Activated naive CD8-positive, alpha-beta T cell treated with anti-CD3 and anti-CD28 coated beads, Interleukin-2, amount 50 U/mL, for 24 hours (primary cell): ENCODE measurements at regions not wholly inside any gene's neighbourhood (a gene's known extent, or its start where the extent isn't known, plus 50 kb on each side); places are given as distances from the start of the nearest gene placed in this dataset.

ENCODE experiments used
- ATAC-seq: fragments of 150-1000 bp; cut with Tn5 transposase; one replicate; pipeline ENCODE4 v1.10.0; 2021
- DNase-seq: peaks from one replicate; pipeline ENCODE4 v3.0.0; 2021
- H3K27ac Mint-ChIP-seq: one replicate; pipeline ENCODE4 v1.8.0; 2021; ENCODE audit warnings: mild to moderate bottlenecking, mixed read lengths
- H3K27me3 Mint-ChIP-seq: one replicate; pipeline ENCODE4 v1.8.0; 2021; ENCODE audit warnings: mixed read lengths
- H3K36me3 Mint-ChIP-seq: one replicate; pipeline ENCODE4 v1.8.0; 2021; ENCODE audit warnings: low read depth, mixed read lengths
- H3K4me1 Mint-ChIP-seq: one replicate; pipeline ENCODE4 v1.8.0; 2021; ENCODE audit warnings: mixed read lengths
- H3K4me3 Mint-ChIP-seq: one replicate; pipeline ENCODE4 v1.8.0; 2021; ENCODE audit warnings: mild to moderate bottlenecking, moderate library complexity, mixed read lengths
- H3K9me3 Mint-ChIP-seq: one replicate; pipeline ENCODE4 v1.8.0; 2021; ENCODE audit warnings: mixed read lengths

DNA sequence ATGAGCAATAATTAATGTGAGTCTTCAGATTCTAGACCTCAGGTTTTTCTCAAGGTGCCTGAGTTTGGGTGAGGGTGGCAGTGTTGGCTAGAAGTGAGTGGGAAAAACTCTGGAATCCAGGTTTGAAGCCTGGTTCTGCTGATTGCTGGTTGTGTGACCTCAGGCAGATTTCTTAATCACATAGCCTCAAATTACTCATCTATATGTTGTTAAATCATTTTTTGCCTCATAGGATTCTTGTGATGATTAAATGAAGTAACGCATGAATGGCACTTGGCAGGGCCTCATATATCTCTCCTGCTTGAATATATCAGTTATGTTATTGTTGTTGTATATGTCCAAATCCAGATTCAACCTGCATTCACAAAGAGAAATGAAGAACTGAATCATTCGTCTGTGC is 60.5 kb downstream of the NR2F2 start:
- ATAC-seq = no peak
- Mint-ChIP-seq H3K4me1 (no peaks in the 10 kb centered on the region), H3K9me3 (no peaks in the 10 kb centered on the region), H3K27me3 (peaks cover 9% of the 10 kb centered on the region), H3K4me3 (no peak overlapping the region), H3K36me3 (no peaks in the 10 kb centered on the region), H3K27ac (no peak overlapping the region)
- DNase-seq = no peak

- Mint-ChIP-seq H3K9me3 (no peaks in the 10 kb centered on the region), H3K36me3 (no peaks in the 10 kb centered on the region), H3K4me1 (no peaks in the 10 kb centered on the region), H3K4me3 (no peak overlapping the region), H3K27ac (no peak overlapping the region), H3K27me3 (peaks cover 9% of the 10 kb centered on the region)
- no peak for ATAC-seq
- no peak for DNase-seq
These were observed 62.1 kb downstream of the NR2F2 start for GRCh38 chr15:96392380-96393208.

DNA sequence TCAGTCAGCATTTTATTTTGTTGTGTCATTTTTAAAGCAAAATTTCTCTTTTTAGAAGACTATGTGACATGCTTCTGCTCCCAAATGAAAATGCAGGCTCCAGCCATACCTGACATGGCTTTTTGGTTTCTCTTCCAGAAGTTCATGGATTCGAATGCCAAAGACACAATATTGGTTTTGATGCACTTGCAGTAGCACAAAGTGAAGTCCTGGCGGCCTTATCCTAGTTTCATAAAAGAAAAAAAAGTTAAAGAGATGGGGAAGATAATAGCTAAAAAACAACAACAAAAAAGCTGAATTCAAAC is 62.7 kb downstream of the NR2F2 start:
- Mint-ChIP-seq H3K27me3 (peaks cover 9% of the 10 kb centered on the region), H3K36me3 (no peaks in the 10 kb centered on the region), H3K4me1 (no peaks in the 10 kb centered on the region), H3K27ac (no peak overlapping the region), H3K9me3 (no peaks in the 10 kb centered on the region), H3K4me3 (no peak overlapping the region)
- ATAC-seq (no peak), DNase-seq (no peak)

GRCh38 chr15:96395687-96396086 is 65.2 kb downstream of the NR2F2 start:
- no peaks in the 10 kb centered on the region for H3K4me1 Mint-ChIP-seq
- H3K36me3 Mint-ChIP-seq = no peaks in the 10 kb centered on the region
- peaks cover 9% of the 10 kb centered on the region for H3K27me3 Mint-ChIP-seq
- no peak overlapping the region for H3K4me3 Mint-ChIP-seq
- no peak for ATAC-seq
- H3K27ac Mint-ChIP-seq = no peak overlapping the region
- no peak for DNase-seq
- H3K9me3 Mint-ChIP-seq = no peaks in the 10 kb centered on the region

GRCh38 chr15:96398776-96399175 is 68.3 kb downstream of the NR2F2 start:
- no peak overlapping the region for H3K4me3 Mint-ChIP-seq

GRCh38 chr15:96402403-96402802 is 71.9 kb downstream of the NR2F2 start:
- Mint-ChIP-seq H3K27me3 (peaks cover 26% of the 10 kb centered on the region), H3K36me3 (no peaks in the 10 kb centered on the region), H3K27ac (no peak overlapping the region)

More at GRCh38 chr15:96398776-96399175, 68.3 kb downstream of the NR2F2 start:
- no peaks in the 10 kb centered on the region for H3K36me3 Mint-ChIP-seq
- no peak overlapping the region for H3K27ac Mint-ChIP-seq
- no peaks in the 10 kb centered on the region for H3K9me3 Mint-ChIP-seq
- ATAC-seq (no peak), DNase-seq (no peak)
- no peaks in the 10 kb centered on the region for H3K4me1 Mint-ChIP-seq
- H3K27me3 Mint-ChIP-seq = peaks cover 13% of the 10 kb centered on the region

GRCh38 chr15:96403071-96403470 is 72.6 kb downstream of the NR2F2 start:
- Mint-ChIP-seq H3K36me3 (no peaks in the 10 kb centered on the region), H3K4me1 (no peaks in the 10 kb centered on the region), H3K4me3 (no peak overlapping the region), H3K9me3 (no peaks in the 10 kb centered on the region), H3K27me3 (peaks cover 31% of the 10 kb centered on the region), H3K27ac (no peak overlapping the region)
- DNase-seq = no peak
- ATAC-seq = no peak

More at GRCh38 chr15:96402403-96402802, 71.9 kb downstream of the NR2F2 start:
- ATAC-seq (no peak), DNase-seq (no peak)
- Mint-ChIP-seq H3K4me3 (no peak overlapping the region), H3K9me3 (no peaks in the 10 kb centered on the region), H3K4me1 (no peaks in the 10 kb centered on the region)

- Mint-ChIP-seq H3K27ac (no peak overlapping the region), H3K4me1 (no peaks in the 10 kb centered on the region), H3K9me3 (no peaks in the 10 kb centered on the region), H3K4me3 (no peak overlapping the region), H3K27me3 (peaks cover 35% of the 10 kb centered on the region), H3K36me3 (no peaks in the 10 kb centered on the region)
- DNase-seq (no peak), ATAC-seq (no peak)
These were observed 73.4 kb downstream of the NR2F2 start for GRCh38 chr15:96403932-96404331.

GRCh38 chr15:96404560-96404959 is 74.1 kb downstream of the NR2F2 start:
- H3K36me3 Mint-ChIP-seq = peaks cover 1% of the 10 kb centered on the region
- no peak for DNase-seq
- peaks cover 40% of the 10 kb centered on the region for H3K27me3 Mint-ChIP-seq
- H3K4me1 Mint-ChIP-seq = peaks cover 1% of the 10 kb centered on the region
- H3K27ac Mint-ChIP-seq = no peak overlapping the region
- no peak overlapping the region for H3K4me3 Mint-ChIP-seq
- H3K9me3 Mint-ChIP-seq = no peaks in the 10 kb centered on the region
- no peak for ATAC-seq

GRCh38 chr15:96406291-96406690 is 75.8 kb downstream of the NR2F2 start:
- peaks cover 56% of the 10 kb centered on the region for H3K27me3 Mint-ChIP-seq
- no peak for DNase-seq
- H3K36me3 Mint-ChIP-seq = peaks cover 1% of the 10 kb centered on the region
- ATAC-seq = no peak
- no peak overlapping the region for H3K4me3 Mint-ChIP-seq
- H3K9me3 Mint-ChIP-seq = no peaks in the 10 kb centered on the region
- peaks cover 1% of the 10 kb centered on the region for H3K4me1 Mint-ChIP-seq
- no peak overlapping the region for H3K27ac Mint-ChIP-seq

- Mint-ChIP-seq H3K27ac (no peak overlapping the region), H3K4me3 (no peak overlapping the region), H3K9me3 (no peaks in the 10 kb centered on the region), H3K4me1 (peaks cover 1% of the 10 kb centered on the region), H3K36me3 (peaks cover 1% of the 10 kb centered on the region), H3K27me3 (peaks cover 60% of the 10 kb centered on the region)
- DNase-seq = no peak
- ATAC-seq = no peak
These were observed 76.2 kb downstream of the NR2F2 start for GRCh38 chr15:96406701-96407100.

DNA sequence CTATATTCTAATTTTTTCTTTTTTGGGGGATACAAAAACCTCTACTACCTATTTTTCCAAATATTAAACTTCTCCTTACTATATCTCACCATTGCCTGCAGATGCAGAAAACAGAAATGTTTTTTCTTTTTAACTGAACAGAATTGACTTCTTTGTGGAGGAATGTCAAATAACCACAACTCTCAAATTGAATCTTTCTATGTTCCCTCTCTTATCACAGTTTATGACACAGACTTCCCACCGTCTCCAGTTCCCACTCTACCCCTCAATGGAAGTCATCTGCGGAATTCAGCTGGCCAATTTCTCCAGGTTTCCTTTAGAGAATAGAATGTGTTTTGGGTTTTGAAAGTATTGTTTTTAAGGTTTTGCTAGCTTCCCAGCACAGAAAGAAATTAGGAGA is 77.0 kb downstream of the NR2F2 start:
- Mint-ChIP-seq H3K4me3 (no peak overlapping the region), H3K36me3 (peaks cover 1% of the 10 kb centered on the region), H3K4me1 (peaks cover 1% of the 10 kb centered on the region), H3K27ac (no peak overlapping the region), H3K27me3 (peaks cover 63% of the 10 kb centered on the region), H3K9me3 (no peaks in the 10 kb centered on the region)
- ATAC-seq (no peak), DNase-seq (no peak)

DNA sequence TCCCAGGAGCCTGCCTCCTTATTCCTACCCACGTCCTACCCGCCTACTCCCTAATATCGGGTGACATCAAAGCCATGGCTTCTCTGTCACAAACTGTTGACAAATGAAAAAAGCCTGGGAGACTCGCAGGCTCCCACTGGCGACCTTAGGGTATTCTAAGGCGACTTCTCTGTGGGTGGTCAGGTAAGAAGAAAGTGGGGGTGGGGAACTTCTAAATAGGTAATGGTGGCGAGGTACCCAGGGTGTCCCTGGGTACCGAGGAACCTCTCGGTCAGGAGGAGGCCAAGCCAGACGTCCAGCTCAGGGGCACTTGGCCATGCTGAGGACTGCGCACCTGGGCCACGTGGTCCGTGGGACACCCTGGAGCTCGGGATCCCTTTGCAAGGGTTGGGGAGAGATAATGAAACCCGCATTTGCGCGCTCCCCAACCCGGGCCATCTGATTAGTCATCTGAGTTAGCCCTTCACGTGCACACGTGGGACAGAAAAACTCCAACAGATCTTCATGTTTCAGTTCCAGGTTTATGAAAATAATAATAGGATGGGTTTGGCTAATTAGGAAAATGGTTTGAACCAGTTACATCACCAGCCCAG is 78.2 kb downstream of the NR2F2 start:
- Mint-ChIP-seq H3K27ac (no peak overlapping the region), H3K4me1 (peaks cover 1% of the 10 kb centered on the region), H3K9me3 (no peaks in the 10 kb centered on the region), H3K4me3 (no peak overlapping the region), H3K36me3 (peaks cover 1% of the 10 kb centered on the region), H3K27me3 (peaks cover 70% of the 10 kb centered on the region)
- no peak for DNase-seq
- ATAC-seq = no peak

GRCh38 chr15:96409215-96410138 is 79.0 kb downstream of the NR2F2 start:
- H3K36me3 Mint-ChIP-seq = peaks cover 1% of the 10 kb centered on the region
- H3K27ac Mint-ChIP-seq = no peak overlapping the region
- H3K9me3 Mint-ChIP-seq = no peaks in the 10 kb centered on the region
- no peak overlapping the region for H3K4me3 Mint-ChIP-seq
- H3K4me1 Mint-ChIP-seq = peaks cover 1% of the 10 kb centered on the region
- DNase-seq (no peak), ATAC-seq (no peak)
- peaks cover 77% of the 10 kb centered on the region for H3K27me3 Mint-ChIP-seq
